IMR-90 (cell line): ENCODE measurements at regions not wholly inside any gene's neighbourhood (a gene's known extent, or its start where the extent isn't known, plus 50 kb on each side); places are given as distances from the start of the nearest gene placed in this dataset.

Source experiments
- ATAC-seq: fragments of 200-7000 bp; cut with Tn5 transposase; 2 replicates; pipeline ENCODE4 v1.9.1; 2020; ENCODE audit warnings: low read depth, mild to moderate bottlenecking, moderate library complexity
- BruUV-seq: library from RNA; stranded (reverse); fragments of 400-500 nt; replicated peaks from 2 replicates; lab custom pipeline; 2021; lab: Mats Ljungman, UMichigan
- CTCF ChIA-PET: fragments of 300-600 bp; formaldehyde crosslinking; extraction: SDS; loops from one replicate; lab custom pipeline; 2021; ENCODE audit warnings: antibody characterized with exemption; lab: Yijun Ruan, JAX
- POLR2A ChIA-PET: fragments of 300-600 bp; sonication (Branson Sonifier 250); formaldehyde crosslinking; loops from one replicate; lab custom pipeline; 2022; ENCODE audit warnings: antibody characterized with exemption; ENCODE audit not compliant: unreplicated experiment; lab: Charles Lee
- DNase-seq: peaks from one replicate; pipeline ENCODE4 v3.0.0; 2013
- H2AFZ ChIP-seq: replicated peaks from 2 replicates; pipeline ENCODE3; 2013; ENCODE audit warnings: low read length, mild to moderate bottlenecking; ENCODE audit not compliant: poor library complexity
- H2AK5ac ChIP-seq: 2 replicates; pipeline ENCODE4 v1.6.1; 2013; ENCODE audit warnings: low read depth, low read length, inconsistent platforms
- H2AK9ac ChIP-seq: replicated peaks from 2 replicates; pipeline ENCODE3; 2013; ENCODE audit warnings: mild to moderate bottlenecking, low read depth, low read length, moderate library complexity; ENCODE audit not compliant: poor library complexity
- H2BK120ac ChIP-seq: 2 replicates; pipeline ENCODE4 v1.6.1; 2013; ENCODE audit warnings: low read depth, low read length, inconsistent platforms
- H2BK15ac ChIP-seq: 3 replicates; pipeline ENCODE4 v1.6.1; 2013; ENCODE audit warnings: low read depth, low read length, inconsistent platforms
- H2BK20ac ChIP-seq: 2 replicates; pipeline ENCODE4 v1.6.1; 2013; ENCODE audit warnings: low read depth, mild to moderate bottlenecking, inconsistent platforms, low read length, moderate library complexity
- H2BK5ac ChIP-seq: 2 replicates; pipeline ENCODE4 v1.6.1; 2013; ENCODE audit warnings: mild to moderate bottlenecking, low read depth, low read length, inconsistent platforms; ENCODE audit not compliant: poor library complexity, severe bottlenecking
- H3K14ac ChIP-seq: replicated peaks from 2 replicates; pipeline ENCODE4 v1.6.1; 2013; ENCODE audit warnings: low read depth, low read length, inconsistent platforms
- H3K18ac ChIP-seq: 2 replicates; pipeline ENCODE4 v1.6.1; 2013; ENCODE audit warnings: low read depth, low read length, control low read depth
- H3K23ac ChIP-seq: 2 replicates; pipeline ENCODE4 v1.6.1; 2013; ENCODE audit warnings: low read depth, low read length, inconsistent platforms
- H3K27ac ChIP-seq: 2 replicates; pipeline ENCODE4 v1.5.1; 2013; ENCODE audit warnings: mild to moderate bottlenecking, control low read depth, low read length; ENCODE audit not compliant: insufficient read depth
- H3K27me3 ChIP-seq: 2 replicates; pipeline ENCODE4 v1.6.1; 2013; ENCODE audit warnings: low read length; ENCODE audit not compliant: control insufficient read depth, insufficient read depth
- H3K36me3 ChIP-seq: 2 replicates; pipeline ENCODE4 v1.6.1; 2013; ENCODE audit warnings: low read length, mixed read lengths; ENCODE audit not compliant: control insufficient read depth, insufficient read depth
- H3K4ac ChIP-seq: 2 replicates; pipeline ENCODE4 v1.6.1; 2013; ENCODE audit warnings: low read depth, low read length, inconsistent platforms
- H3K4me1 ChIP-seq: 2 replicates; pipeline ENCODE4 v1.6.1; 2013; ENCODE audit warnings: low read length, mixed read lengths; ENCODE audit not compliant: control insufficient read depth, insufficient read depth
- H3K4me2 ChIP-seq: 2 replicates; pipeline ENCODE4 v1.6.1; 2013; ENCODE audit warnings: low read depth, mild to moderate bottlenecking, control low read depth, low read length, moderate library complexity
- H3K4me3 ChIP-seq: 2 replicates; pipeline ENCODE4 v1.5.1; 2013; ENCODE audit warnings: low read depth, mild to moderate bottlenecking, control low read depth, low read length, moderate library complexity; ENCODE audit not compliant: insufficient read depth
- H3K56ac ChIP-seq: 2 replicates; pipeline ENCODE4 v1.6.1; 2013; ENCODE audit warnings: low read length, inconsistent platforms; ENCODE audit not compliant: insufficient read depth; ENCODE audit errors: extremely low read depth
- H3K79me1 ChIP-seq, 2 experiments: 2 replicates each; pipeline ENCODE4 v1.6.1; 2013; ENCODE audit warnings: low read length in 2 of 2, inconsistent platforms in 1 of 2, low read depth in 1 of 2
- H3K9ac ChIP-seq: 2 replicates; pipeline ENCODE4 v1.6.1; 2013; ENCODE audit warnings: low read depth, low read length, control low read depth
- H3K9me1 ChIP-seq: 2 replicates; pipeline ENCODE4 v1.6.1; 2013; ENCODE audit warnings: low read length, inconsistent platforms; ENCODE audit not compliant: insufficient read depth
- H3K9me3 ChIP-seq: 2 replicates; pipeline ENCODE4 v1.6.1; 2013; ENCODE audit warnings: low read length; ENCODE audit not compliant: control insufficient read depth, insufficient read depth
- H4K20me1 ChIP-seq: 2 replicates; pipeline ENCODE4 v1.6.1; 2013; ENCODE audit warnings: low read length, inconsistent platforms; ENCODE audit not compliant: insufficient read depth
- H4K5ac ChIP-seq: 2 replicates; pipeline ENCODE4 v1.6.1; 2013; ENCODE audit warnings: mild to moderate bottlenecking, low read depth, low read length, control low read depth
- H4K8ac ChIP-seq, 2 experiments: 2 replicates each; pipeline ENCODE4 v1.6.1; 2013; ENCODE audit warnings: low read depth in 2 of 2, low read length in 2 of 2, control low read depth in 1 of 2, inconsistent platforms in 1 of 2
- H4K91ac ChIP-seq: 2 replicates; pipeline ENCODE4 v1.6.1; 2013; ENCODE audit warnings: low read depth, low read length, inconsistent platforms; ENCODE audit not compliant: insufficient read depth
- FOS ChIP-seq: fragments of 150-350 bp; IDR thresholded peaks from 2 replicates; pipeline ENCODE4 v1.6.1; 2016; ENCODE audit warnings: low read depth, low read length
- MAFK ChIP-seq: IDR thresholded peaks from 2 replicates; pipeline ENCODE4 v1.6.1; 2012; ENCODE audit warnings: low read depth, low read length, improper control_type of control experiment
- RCOR1 ChIP-seq: IDR thresholded peaks from 2 replicates; pipeline ENCODE4 v1.6.1; 2012; ENCODE audit warnings: mild to moderate bottlenecking, low read length, improper control_type of control experiment; ENCODE audit not compliant: insufficient replicate concordance
- WGBS, 2 experiments: methylation state at CpG; one replicate each; pipeline versions ENCODE4 v1.1.5 to v1.1.7; 2013; ENCODE audit warnings: missing lambda C conversion rate in 2 of 2; ENCODE audit not compliant: insufficient read length in 1 of 2; ENCODE audit errors: extremely low coverage in 2 of 2; 5-methylcytosine and 5-hydroxymethylcytosine counted together
- dilution Hi-C: fragments of 300-500 bp; cut with HindIII; formaldehyde crosslinking; loops from one replicate; pipeline ENCODE4 v1.14.3; 2018; ENCODE audit warnings: low sequenced_read_pairs; ENCODE audit not compliant: unreplicated experiment
- in situ Hi-C: fragments of 300-500 bp; cut with MboI; formaldehyde crosslinking; loops from 3 replicates; pipeline ENCODE4 v1.14.3; 2019; ENCODE audit warnings: low sequenced_read_pairs, inconsistent platforms, mixed read lengths
- intact Hi-C: fragments of 100-400 bp; cut with micrococcal nuclease; formaldehyde crosslinking; loops from 2 replicates; pipeline ENCODE4 v1.10.0; 2022

DNA sequence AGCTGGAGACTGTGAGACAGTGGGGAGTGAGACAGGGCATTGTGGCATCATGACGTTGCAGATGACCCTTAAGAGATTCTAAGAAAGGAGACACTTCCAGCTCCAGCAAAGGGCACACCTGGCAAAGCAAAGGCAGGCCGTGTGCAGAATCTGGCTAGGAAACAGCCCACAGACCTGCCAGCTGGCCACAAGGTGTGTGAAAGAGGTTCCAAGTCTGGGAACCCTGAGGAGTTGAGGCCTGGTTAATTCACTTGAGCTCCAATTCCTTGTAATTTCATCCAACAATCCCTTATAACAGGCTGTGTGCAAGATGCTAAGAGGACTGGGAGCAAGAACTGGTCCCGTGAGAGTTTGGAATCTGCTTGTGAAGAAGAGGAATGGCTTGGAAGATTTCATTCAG is 72.8 kb upstream of the FAM9A start:
- Histone ChIP-seq H2BK15ac (no peak overlapping the region), H3K23ac (no peak overlapping the region), H3K4me3 (no peak overlapping the region), H4K5ac (no peak overlapping the region), H2BK20ac (no peak overlapping the region), H2AK9ac (no peak overlapping the region), H3K56ac (no peak overlapping the region), H2AFZ (no peak overlapping the region), H3K4me1 (peaks cover 4% of the 10 kb centered on the region), H2BK120ac (no peak overlapping the region), H3K9ac (no peak overlapping the region), H3K36me3 (no peaks in the 10 kb centered on the region), H3K18ac (no peak overlapping the region), H3K9me3 (no peaks in the 10 kb centered on the region), H3K4ac (no peak overlapping the region), H3K79me1 (no peaks in the 10 kb centered on the region), H4K8ac (no peak overlapping the region), H2BK5ac (no peak overlapping the region), H3K27ac (no peak overlapping the region), H3K9me1 (no peaks in the 10 kb centered on the region; the same call in 1 of the 2 replicates), H3K27me3 (no peaks in the 10 kb centered on the region), H3K14ac (no peak overlapping the region), H2AK5ac (no peak overlapping the region), H4K91ac (no peak overlapping the region), H3K4me2 (no peak overlapping the region), H4K20me1 (no peaks in the 10 kb centered on the region)
- TF ChIP-seq MAFK = no peak
- no peak for TF ChIP-seq RCOR1
- no peak for TF ChIP-seq FOS
- WGBS, 2 experiments = 50% methylated on average over 2 of the region's 3 CpGs; no CpG with 5 or more reads in 1 of the 2 experiments
- ChIA-PET CTCF (no interaction called here), POLR2A (no interaction called here)
- DNase-seq = no peak
- in situ Hi-C loops = no loop called here
- intact Hi-C loops = no loop called here
- ATAC-seq = no peak
- dilution Hi-C loops = no loop called here
- no TSS peak for BruUV-seq
